ENCODE measurements at regions not wholly inside any gene's neighbourhood (a gene's known extent, or its start where the extent isn't known, plus 50 kb on each side); places are given as distances from the start of the nearest gene placed in this dataset.

DNA sequence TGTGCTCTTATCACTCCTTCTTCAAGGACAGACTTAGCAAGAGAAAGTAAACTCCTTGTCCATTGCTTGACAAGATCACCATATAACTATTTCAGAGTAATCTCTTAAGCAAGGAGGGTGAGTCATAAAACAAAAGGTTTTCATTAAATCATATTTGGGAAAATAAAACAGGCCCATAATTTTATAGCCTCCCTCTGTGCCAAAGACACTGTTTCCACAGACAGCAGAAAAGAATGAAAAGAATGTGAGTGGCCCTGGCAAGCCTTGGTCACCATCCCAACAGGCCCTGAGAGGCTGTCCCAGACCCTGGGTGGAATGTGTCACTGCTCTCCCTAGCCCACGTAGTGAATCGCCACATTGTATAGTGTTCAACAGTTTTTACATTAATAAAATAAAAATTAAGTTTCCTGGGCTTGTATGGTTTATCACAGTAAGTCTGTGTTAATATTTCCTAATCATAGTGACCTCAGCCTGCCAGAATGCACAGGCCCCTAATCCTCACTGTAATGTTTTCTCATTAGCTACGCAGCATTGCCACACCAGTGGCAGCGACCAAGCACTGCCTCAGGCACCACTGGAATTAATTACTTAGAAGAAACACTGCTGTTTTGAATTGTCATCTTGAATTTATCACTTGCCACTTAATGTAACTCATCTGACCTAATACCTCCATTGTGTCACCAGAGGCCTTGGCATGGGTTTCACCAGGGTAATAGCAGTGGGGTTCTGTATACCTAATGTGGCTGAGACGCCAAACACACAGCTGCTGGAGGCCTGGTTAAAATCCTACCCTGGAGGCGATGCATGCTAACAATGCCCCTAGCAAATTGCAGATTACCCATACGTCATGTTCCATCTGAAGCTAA, 401.9 kb downstream of the LNPK start:
- Histone ChIP-seq H3K9me3 (ENCODE audit: control insufficient read depth in 4 of 4, low read length in 3 of 4) (no peaks in the 10 kb centered on the region), H3K36me3 (ENCODE audit: control insufficient read depth in 4 of 4, insufficient read depth in 3 of 4, low read depth in 1 of 4, low read length in 3 of 4) (no peaks in the 10 kb centered on the region), H3K4me1 (ENCODE audit: control insufficient read depth in 4 of 4, insufficient read depth in 4 of 4, low read length in 3 of 4) (no peaks in the 10 kb centered on the region), H3K27me3 (ENCODE audit: control insufficient read depth in 4 of 4, insufficient read depth in 4 of 4, low read length in 3 of 4) (no peaks in the 10 kb centered on the region), H3K27ac (ENCODE audit: low read depth in 1 of 2, low read length in 2 of 2) (no peak overlapping the region), H3K4me3 (ENCODE audit: low read depth in 1 of 3, low read length in 3 of 3) (no peak overlapping the region), H3K9ac (ENCODE audit: low read depth in 1 of 2, low read length in 2 of 2) (no peak overlapping the region)
- 88% methylated on average over 7 of the region's 7 CpGs for WGBS
- TF ChIP-seq GABPA (IDR thresholded peaks at IDR 0.05 in 1 of 2, conservative IDR thresholded peaks at IDR 0.05 in 1 of 2): no peak
- TF ChIP-seq, protein P1, sequence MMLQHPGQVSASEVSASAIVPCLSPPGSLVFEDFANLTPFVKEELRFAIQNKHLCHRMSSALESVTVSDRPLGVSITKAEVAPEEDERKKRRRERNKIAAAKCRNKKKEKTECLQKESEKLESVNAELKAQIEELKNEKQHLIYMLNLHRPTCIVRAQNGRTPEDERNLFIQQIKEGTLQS (IDR thresholded peaks at IDR 0.05): no peak
- no peak for TF ChIP-seq FOXA2 (IDR thresholded peaks at IDR 0.05)
- TF ChIP-seq RAD21 (IDR thresholded peaks at IDR 0.05): no peak
- TF ChIP-seq, protein P2, sequence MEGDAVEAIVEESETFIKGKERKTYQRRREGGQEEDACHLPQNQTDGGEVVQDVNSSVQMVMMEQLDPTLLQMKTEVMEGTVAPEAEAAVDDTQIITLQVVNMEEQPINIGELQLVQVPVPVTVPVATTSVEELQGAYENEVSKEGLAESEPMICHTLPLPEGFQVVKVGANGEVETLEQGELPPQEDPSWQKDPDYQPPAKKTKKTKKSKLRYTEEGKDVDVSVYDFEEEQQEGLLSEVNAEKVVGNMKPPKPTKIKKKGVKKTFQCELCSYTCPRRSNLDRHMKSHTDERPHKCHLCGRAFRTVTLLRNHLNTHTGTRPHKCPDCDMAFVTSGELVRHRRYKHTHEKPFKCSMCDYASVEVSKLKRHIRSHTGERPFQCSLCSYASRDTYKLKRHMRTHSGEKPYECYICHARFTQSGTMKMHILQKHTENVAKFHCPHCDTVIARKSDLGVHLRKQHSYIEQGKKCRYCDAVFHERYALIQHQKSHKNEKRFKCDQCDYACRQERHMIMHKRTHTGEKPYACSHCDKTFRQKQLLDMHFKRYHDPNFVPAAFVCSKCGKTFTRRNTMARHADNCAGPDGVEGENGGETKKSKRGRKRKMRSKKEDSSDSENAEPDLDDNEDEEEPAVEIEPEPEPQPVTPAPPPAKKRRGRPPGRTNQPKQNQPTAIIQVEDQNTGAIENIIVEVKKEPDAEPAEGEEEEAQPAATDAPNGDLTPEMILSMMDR (IDR thresholded peaks at IDR 0.05; ENCODE audit: low read depth, low read length, missing input control): no peak
- TF ChIP-seq JUND (IDR thresholded peaks at IDR 0.05): no peak
- TF ChIP-seq TAF1 (conservative IDR thresholded peaks at IDR 0.05): no peak
- TF ChIP-seq, protein P3, sequence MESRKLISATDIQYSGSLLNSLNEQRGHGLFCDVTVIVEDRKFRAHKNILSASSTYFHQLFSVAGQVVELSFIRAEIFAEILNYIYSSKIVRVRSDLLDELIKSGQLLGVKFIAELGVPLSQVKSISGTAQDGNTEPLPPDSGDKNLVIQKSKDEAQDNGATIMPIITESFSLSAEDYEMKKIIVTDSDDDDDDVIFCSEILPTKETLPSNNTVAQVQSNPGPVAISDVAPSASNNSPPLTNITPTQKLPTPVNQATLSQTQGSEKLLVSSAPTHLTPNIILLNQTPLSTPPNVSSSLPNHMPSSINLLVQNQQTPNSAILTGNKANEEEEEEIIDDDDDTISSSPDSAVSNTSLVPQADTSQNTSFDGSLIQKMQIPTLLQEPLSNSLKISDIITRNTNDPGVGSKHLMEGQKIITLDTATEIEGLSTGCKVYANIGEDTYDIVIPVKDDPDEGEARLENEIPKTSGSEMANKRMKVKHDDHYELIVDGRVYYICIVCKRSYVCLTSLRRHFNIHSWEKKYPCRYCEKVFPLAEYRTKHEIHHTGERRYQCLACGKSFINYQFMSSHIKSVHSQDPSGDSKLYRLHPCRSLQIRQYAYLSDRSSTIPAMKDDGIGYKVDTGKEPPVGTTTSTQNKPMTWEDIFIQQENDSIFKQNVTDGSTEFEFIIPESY (IDR thresholded peaks at IDR 0.05): no peak
- no peak for TF ChIP-seq SP1 (IDR thresholded peaks at IDR 0.05)
- TF ChIP-seq, protein P4, sequence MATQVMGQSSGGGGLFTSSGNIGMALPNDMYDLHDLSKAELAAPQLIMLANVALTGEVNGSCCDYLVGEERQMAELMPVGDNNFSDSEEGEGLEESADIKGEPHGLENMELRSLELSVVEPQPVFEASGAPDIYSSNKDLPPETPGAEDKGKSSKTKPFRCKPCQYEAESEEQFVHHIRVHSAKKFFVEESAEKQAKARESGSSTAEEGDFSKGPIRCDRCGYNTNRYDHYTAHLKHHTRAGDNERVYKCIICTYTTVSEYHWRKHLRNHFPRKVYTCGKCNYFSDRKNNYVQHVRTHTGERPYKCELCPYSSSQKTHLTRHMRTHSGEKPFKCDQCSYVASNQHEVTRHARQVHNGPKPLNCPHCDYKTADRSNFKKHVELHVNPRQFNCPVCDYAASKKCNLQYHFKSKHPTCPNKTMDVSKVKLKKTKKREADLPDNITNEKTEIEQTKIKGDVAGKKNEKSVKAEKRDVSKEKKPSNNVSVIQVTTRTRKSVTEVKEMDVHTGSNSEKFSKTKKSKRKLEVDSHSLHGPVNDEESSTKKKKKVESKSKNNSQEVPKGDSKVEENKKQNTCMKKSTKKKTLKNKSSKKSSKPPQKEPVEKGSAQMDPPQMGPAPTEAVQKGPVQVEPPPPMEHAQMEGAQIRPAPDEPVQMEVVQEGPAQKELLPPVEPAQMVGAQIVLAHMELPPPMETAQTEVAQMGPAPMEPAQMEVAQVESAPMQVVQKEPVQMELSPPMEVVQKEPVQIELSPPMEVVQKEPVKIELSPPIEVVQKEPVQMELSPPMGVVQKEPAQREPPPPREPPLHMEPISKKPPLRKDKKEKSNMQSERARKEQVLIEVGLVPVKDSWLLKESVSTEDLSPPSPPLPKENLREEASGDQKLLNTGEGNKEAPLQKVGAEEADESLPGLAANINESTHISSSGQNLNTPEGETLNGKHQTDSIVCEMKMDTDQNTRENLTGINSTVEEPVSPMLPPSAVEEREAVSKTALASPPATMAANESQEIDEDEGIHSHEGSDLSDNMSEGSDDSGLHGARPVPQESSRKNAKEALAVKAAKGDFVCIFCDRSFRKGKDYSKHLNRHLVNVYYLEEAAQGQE (IDR thresholded peaks at IDR 0.05): no peak
- no peak for TF ChIP-seq FOXA1 (IDR thresholded peaks at IDR 0.05)
- TF ChIP-seq HNF4G (IDR thresholded peaks at IDR 0.05): no peak
- no peak for TF ChIP-seq RXRA (IDR thresholded peaks at IDR 0.05)
- TF ChIP-seq NR2F2 (IDR thresholded peaks at IDR 0.05): no peak
- TF ChIP-seq HNF4A (conservative IDR thresholded peaks at IDR 0.05): no peak
- no peak for TF ChIP-seq YY1 (IDR thresholded peaks at IDR 0.05)
- TF ChIP-seq, protein P5, sequence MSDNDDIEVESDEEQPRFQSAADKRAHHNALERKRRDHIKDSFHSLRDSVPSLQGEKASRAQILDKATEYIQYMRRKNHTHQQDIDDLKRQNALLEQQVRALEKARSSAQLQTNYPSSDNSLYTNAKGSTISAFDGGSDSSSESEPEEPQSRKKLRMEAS (IDR thresholded peaks at IDR 0.05): no peak
- no peak for TF ChIP-seq EGR1 (IDR thresholded peaks at IDR 0.05; ENCODE audit: low read depth in 2 of 2)
- no peak for DNase-seq (ENCODE audit: low spot score)
